Right lobe of liver (tissue), 4 donors: ENCODE measurements at regions not wholly inside any gene's neighbourhood (a gene's known extent, or its start where the extent isn't known, plus 50 kb on each side); places are given as distances from the start of the nearest gene placed in this dataset.

Experiments used
- POLR2A ChIP-seq: fragments of 450-650 bp; IDR thresholded peaks from one replicate; pipeline ENCODE4 v1.6.1; 2017; ENCODE audit warnings: antibody characterized with exemption, mild to moderate bottlenecking
- TF ChIP-seq, protein P1 (sequence below), 4 donors: fragments of 200-600 bp in 3 of 4; fragments of 450-650 bp in 1 of 4; IDR thresholded peaks; one replicate each; pipeline versions ENCODE4 v1.5.1 to v1.8.0; 2016 to 2022; ENCODE audit warnings: antibody characterized with exemption in 4 of 4, mild to moderate bottlenecking in 2 of 4
- donor health status: DM: no; HTN: no; CAD: no.
- donor health status: DM: no; HTN: no; CAD: no.
- donor health status: DM: no; HTN: yes; CAD: no.

DNA sequence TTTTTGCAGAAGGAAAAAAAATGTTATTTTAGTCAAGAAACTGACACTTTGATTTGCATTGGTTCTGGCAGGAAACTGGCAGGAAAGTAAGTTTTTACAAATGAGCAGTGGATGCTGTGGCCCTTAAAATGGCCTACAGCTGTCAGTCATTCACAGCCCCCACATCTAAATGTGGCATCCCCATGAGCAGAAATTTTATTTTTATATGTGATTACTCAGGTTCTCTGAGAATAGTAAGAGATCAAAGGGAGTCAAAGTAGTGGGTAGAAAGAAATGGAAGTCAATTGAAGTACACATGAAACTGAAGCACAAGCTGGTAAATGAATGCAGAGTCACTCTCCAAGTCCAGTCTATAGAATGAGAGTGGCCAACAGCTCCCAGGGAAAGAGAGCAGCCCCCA, 80.3 kb downstream of the ENC1 start:
- TF ChIP-seq, protein P1, sequence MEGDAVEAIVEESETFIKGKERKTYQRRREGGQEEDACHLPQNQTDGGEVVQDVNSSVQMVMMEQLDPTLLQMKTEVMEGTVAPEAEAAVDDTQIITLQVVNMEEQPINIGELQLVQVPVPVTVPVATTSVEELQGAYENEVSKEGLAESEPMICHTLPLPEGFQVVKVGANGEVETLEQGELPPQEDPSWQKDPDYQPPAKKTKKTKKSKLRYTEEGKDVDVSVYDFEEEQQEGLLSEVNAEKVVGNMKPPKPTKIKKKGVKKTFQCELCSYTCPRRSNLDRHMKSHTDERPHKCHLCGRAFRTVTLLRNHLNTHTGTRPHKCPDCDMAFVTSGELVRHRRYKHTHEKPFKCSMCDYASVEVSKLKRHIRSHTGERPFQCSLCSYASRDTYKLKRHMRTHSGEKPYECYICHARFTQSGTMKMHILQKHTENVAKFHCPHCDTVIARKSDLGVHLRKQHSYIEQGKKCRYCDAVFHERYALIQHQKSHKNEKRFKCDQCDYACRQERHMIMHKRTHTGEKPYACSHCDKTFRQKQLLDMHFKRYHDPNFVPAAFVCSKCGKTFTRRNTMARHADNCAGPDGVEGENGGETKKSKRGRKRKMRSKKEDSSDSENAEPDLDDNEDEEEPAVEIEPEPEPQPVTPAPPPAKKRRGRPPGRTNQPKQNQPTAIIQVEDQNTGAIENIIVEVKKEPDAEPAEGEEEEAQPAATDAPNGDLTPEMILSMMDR (IDR thresholded peaks at IDR 0.05): no peak
- TF ChIP-seq POLR2A: no peak
